Posterior cingulate gyrus (tissue), 11 donors: ENCODE measurements at regions not wholly inside any gene's neighbourhood (a gene's known extent, or its start where the extent isn't known, plus 50 kb on each side); places are given as distances from the start of the nearest gene placed in this dataset.

Experiments
- DNase-seq, 10 donors: peaks; one replicate each; pipeline versions ENCODE4 v3.0.0 to v3.0.0-alpha.2; 2020 to 2021; ENCODE audit warnings: mixed read lengths in 3 of 10
- intact Hi-C: fragments of 100-400 bp; cut with DNase I; formaldehyde crosslinking; loops from one replicate; pipeline ENCODE4 v1.15.1; 2023

GRCh38 chr15:91469632-91470567, 369.8 kb downstream of the SV2B start:
- intact Hi-C loops = no loop called here

GRCh38 chr15:91471468-91471867, 371.4 kb downstream of the SV2B start:
- no peak for DNase-seq
- intact Hi-C loops = no loop called here

More at GRCh38 chr15:91469632-91470567, 369.8 kb downstream of the SV2B start:
- no peak for DNase-seq

- DNase-seq = no peak
- intact Hi-C loops = no loop called here
Measured at GRCh38 chr15:91472316-91472756, 372.3 kb downstream of the SV2B start.

- DNase-seq = no peak
- intact Hi-C loops = no loop called here
Measured at GRCh38 chr15:91473894-91474545, 374.0 kb downstream of the SV2B start.

- intact Hi-C loops = no loop called here
Measured at GRCh38 chr15:91476861-91477260, 376.6 kb upstream of the SLCO3A1 start.

GRCh38 chr15:91478717-91479191, 374.8 kb upstream of the SLCO3A1 start:
- no peak for DNase-seq
- intact Hi-C loops = no loop called here

More at GRCh38 chr15:91476861-91477260, 376.6 kb upstream of the SLCO3A1 start:
- DNase-seq = no peak

- intact Hi-C loops = no loop called here
- DNase-seq = no peak
Measured at GRCh38 chr15:91480426-91480825, 373.1 kb upstream of the SLCO3A1 start.

GRCh38 chr15:91482799-91483198, 370.7 kb upstream of the SLCO3A1 start:
- intact Hi-C loops = no loop called here
- DNase-seq = no peak

GRCh38 chr15:91484141-91484540, 369.4 kb upstream of the SLCO3A1 start:
- intact Hi-C loops = no loop called here
- no peak for DNase-seq

GRCh38 chr15:91488452-91488851, 365.1 kb upstream of the SLCO3A1 start:
- intact Hi-C loops = no loop called here
- DNase-seq = no peak

- no peak for DNase-seq
- intact Hi-C loops = no loop called here
Measured at GRCh38 chr15:91490211-91490610, 363.3 kb upstream of the SLCO3A1 start.

GRCh38 chr15:91491101-91491950, 362.2 kb upstream of the SLCO3A1 start:
- no peak for DNase-seq
- intact Hi-C loops = no loop called here

- intact Hi-C loops = no loop called here
- DNase-seq = no peak
Measured at GRCh38 chr15:91496754-91497691, 356.5 kb upstream of the SLCO3A1 start.

- no peak for DNase-seq
- intact Hi-C loops = no loop called here
Measured at GRCh38 chr15:91498046-91498748, 355.3 kb upstream of the SLCO3A1 start.

GRCh38 chr15:91498749-91499062, 354.8 kb upstream of the SLCO3A1 start:
- intact Hi-C loops = no loop called here
- DNase-seq = no peak

- intact Hi-C loops = no loop called here
- DNase-seq = no peak
Measured at GRCh38 chr15:91499774-91500383, 353.6 kb upstream of the SLCO3A1 start.

GRCh38 chr15:91508633-91509032, 344.9 kb upstream of the SLCO3A1 start:
- intact Hi-C loops = no loop called here
- no peak for DNase-seq

- intact Hi-C loops = no loop called here
- DNase-seq = no peak
Measured at GRCh38 chr15:91514147-91514546, 339.4 kb upstream of the SLCO3A1 start.
